Karpas-422 (cell line): ENCODE measurements at regions not wholly inside any gene's neighbourhood (a gene's known extent, or its start where the extent isn't known, plus 50 kb on each side); places are given as distances from the start of the nearest gene placed in this dataset.
A peak's percentile ranks its signal among the peaks of the same experiment; 100 is the strongest.
"Not testable (repeated sequence)": the region's sequence is repeated elsewhere in the genome, so short reads cannot be mapped to it uniquely, and the experiment has no call there.

Experiments
- DNase-seq: peaks from one replicate; pipeline ENCODE4 v3.0.0-alpha.2; 2015
- H2AFZ ChIP-seq: fragments of 200-600 bp; sonication (generic); 2 replicates; pipeline ENCODE4 v1.6.1; 2014; ENCODE audit warnings: antibody characterized with exemption, low read length, mixed read lengths
- H3K27ac ChIP-seq: fragments of 200-600 bp; sonication (generic); 2 replicates; pipeline ENCODE4 v1.5.1; 2014; ENCODE audit warnings: mild to moderate bottlenecking, low read length, moderate library complexity
- H3K27me3 ChIP-seq: fragments of 200-600 bp; sonication (generic); 2 replicates; pipeline ENCODE4 v1.6.1; 2014; ENCODE audit warnings: low read length, mixed read lengths
- H3K36me3 ChIP-seq: fragments of 200-600 bp; sonication (generic); 2 replicates; pipeline ENCODE4 v1.6.1; 2014; ENCODE audit warnings: low read length, mixed read lengths; ENCODE audit not compliant: insufficient read depth
- H3K4me1 ChIP-seq: fragments of 200-600 bp; sonication (generic); 2 replicates; pipeline ENCODE4 v1.6.1; 2014; ENCODE audit warnings: mild to moderate bottlenecking, low read length, mixed read lengths
- H3K4me2 ChIP-seq: fragments of 200-600 bp; sonication (generic); 2 replicates; pipeline ENCODE4 v1.6.1; 2014; ENCODE audit warnings: low read length, low read depth, mild to moderate bottlenecking; ENCODE audit not compliant: poor library complexity, severe bottlenecking
- H3K4me3 ChIP-seq: fragments of 200-600 bp; sonication (generic); 2 replicates; pipeline ENCODE4 v1.5.1; 2014; ENCODE audit warnings: mild to moderate bottlenecking, antibody characterized with exemption, low read length, mixed read lengths
- H3K79me2 ChIP-seq: fragments of 200-600 bp; sonication (generic); 2 replicates; pipeline ENCODE4 v1.6.1; 2014; ENCODE audit warnings: mild to moderate bottlenecking, low read length, mixed read lengths
- H3K9ac ChIP-seq: fragments of 200-600 bp; sonication (generic); 2 replicates; pipeline ENCODE4 v1.6.0; 2014; ENCODE audit warnings: low read length
- H3K9me2 ChIP-seq: fragments of 200-600 bp; sonication (generic), shearing (Covaris generic); replicated peaks from 2 replicates; pipeline ENCODE4 v1.6.0; 2014; ENCODE audit warnings: mild to moderate bottlenecking, low read length, moderate library complexity; ENCODE audit not compliant: insufficient read depth
- H3K9me3 ChIP-seq: fragments of 300-700, 200-600 bp; sonication (generic); 2 replicates; pipeline ENCODE4 v1.6.1; 2014; ENCODE audit warnings: low read length, mixed read lengths
- H4K20me1 ChIP-seq: fragments of 200-600 bp; sonication (generic); 2 replicates; pipeline ENCODE4 v1.6.1; 2014; ENCODE audit warnings: mild to moderate bottlenecking, antibody characterized with exemption, low read length, low read depth; ENCODE audit not compliant: insufficient read depth

DNA sequence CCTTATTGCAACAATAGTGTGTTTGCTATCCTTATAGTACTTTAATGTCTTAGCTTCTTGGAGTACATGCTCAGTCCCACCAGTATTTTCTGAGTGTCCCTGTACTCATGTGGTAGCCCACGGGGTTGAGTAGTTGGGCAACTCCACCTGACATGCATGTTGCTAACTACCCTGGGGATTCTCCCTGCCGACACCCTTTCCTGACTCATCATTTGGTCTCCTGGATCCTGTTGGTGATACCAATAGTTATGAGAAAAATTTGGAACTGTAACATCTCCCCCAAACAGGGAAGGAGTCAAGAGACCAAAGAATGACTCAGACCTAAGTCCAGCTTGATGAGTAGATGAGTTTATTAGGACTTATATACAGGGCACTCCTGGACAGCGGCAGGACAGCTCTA, 101.6 kb downstream of the BRMS1L start:
- Histone ChIP-seq H3K9ac (no peak overlapping the region), H4K20me1 (no peaks in the 10 kb centered on the region), H3K4me2 (no peak overlapping the region), H3K27ac (no peak overlapping the region), H3K79me2 (no peaks in the 10 kb centered on the region), H3K4me3 (no peak overlapping the region), H2AFZ (no peak overlapping the region), H3K27me3 (no peaks in the 10 kb centered on the region), H3K4me1 (no peaks in the 10 kb centered on the region), H3K9me3 (no peaks in the 10 kb centered on the region), H3K9me2 (no peaks in the 10 kb centered on the region), H3K36me3 (no peaks in the 10 kb centered on the region)
- DNase-seq: no peak

DNA sequence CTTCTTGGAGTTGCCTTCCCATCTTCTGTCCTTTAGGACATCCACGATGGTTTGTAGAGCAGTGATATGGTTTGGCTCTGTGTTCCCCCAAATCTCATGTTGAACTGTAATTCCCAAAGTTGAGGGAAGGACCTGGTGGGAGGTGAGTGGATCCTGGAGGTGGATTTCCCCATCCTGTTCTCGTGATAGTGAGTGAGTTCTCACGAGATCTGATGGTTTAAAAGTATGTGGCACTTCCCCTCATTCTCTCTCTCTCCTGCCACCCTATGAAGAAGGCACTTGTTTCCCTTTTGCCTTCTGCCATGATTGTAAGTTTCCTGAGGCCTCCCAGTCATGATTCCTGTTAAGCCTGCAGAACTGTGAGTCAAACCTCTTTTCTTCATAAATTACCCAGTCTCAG, 99.2 kb downstream of the BRMS1L start:
- H4K20me1 ChIP-seq: no peaks in the 10 kb centered on the region
- H3K9me3 ChIP-seq: no peaks in the 10 kb centered on the region
- no peak overlapping the region for H3K4me3 ChIP-seq
- no peaks in the 10 kb centered on the region for H3K4me1 ChIP-seq
- no peak overlapping the region for H3K27ac ChIP-seq
- no peak overlapping the region for H3K4me2 ChIP-seq
- DNase-seq: no peak
- H3K9me2 ChIP-seq: no peaks in the 10 kb centered on the region
- H3K9ac ChIP-seq: no peak overlapping the region
- peak overlapping the region; percentile 23; the same call in 1 of the 2 replicates for H2AFZ ChIP-seq
- H3K79me2 ChIP-seq: no peaks in the 10 kb centered on the region
- H3K36me3 ChIP-seq: no peaks in the 10 kb centered on the region
- H3K27me3 ChIP-seq: no peaks in the 10 kb centered on the region

DNA sequence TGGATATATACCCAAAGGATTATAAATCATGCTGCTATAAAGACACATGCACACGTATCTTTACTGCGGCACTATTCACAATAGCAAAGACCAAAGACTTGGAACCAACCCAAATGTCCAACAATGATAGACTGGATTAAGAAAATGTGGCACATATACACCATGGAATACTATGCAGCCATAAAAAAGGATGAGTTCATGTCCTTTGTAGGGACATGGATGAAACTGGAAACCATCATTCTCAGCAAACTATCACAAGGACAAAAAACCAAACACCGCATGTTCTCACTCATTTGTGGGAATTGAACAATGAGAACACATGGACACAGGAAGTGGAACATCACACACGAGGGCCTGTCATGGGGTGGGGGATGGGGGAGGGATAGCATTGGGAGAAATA, 96.5 kb downstream of the BRMS1L start:
- not testable (repeated sequence) for H2AFZ ChIP-seq, H3K79me2 ChIP-seq, H4K20me1 ChIP-seq, H3K36me3 ChIP-seq, H3K27ac ChIP-seq, H3K4me3 ChIP-seq, DNase-seq, H3K9me2 ChIP-seq, H3K4me2 ChIP-seq, H3K9me3 ChIP-seq, H3K27me3 ChIP-seq, H3K9ac ChIP-seq, H3K4me1 ChIP-seq

DNA sequence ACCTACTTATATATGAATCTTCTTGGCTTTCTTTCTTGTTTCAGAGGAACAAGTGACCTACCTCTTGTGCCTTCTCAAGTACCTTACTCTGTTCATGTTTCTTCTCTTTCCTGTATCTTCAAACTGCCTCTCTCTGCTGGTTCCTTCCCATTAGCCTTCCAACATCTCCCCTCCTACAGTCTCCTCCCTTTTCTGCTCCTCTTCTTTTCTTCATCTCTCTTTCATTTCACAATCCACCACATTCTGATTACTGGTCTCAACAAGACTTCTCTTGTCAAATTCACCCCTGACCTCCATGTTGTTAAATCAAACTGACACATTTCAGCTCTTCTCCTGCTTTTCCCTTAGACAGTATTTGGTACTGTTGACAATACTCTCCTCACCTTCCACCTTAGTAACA, 95.6 kb downstream of the BRMS1L start:
- Histone ChIP-seq H3K27ac (no peak overlapping the region), H3K4me2 (no peak overlapping the region), H3K36me3 (no peaks in the 10 kb centered on the region; the same call in 1 of the 2 replicates), H3K4me3 (no peak overlapping the region), H3K79me2 (no peaks in the 10 kb centered on the region), H3K9me2 (no peaks in the 10 kb centered on the region), H4K20me1 (no peaks in the 10 kb centered on the region), H2AFZ (peak overlapping the region; percentile 50), H3K9me3 (0 out of 2 replicates have a peak, but pooled peaks cover 3% of the 10 kb centered on the region), H3K4me1 (no peaks in the 10 kb centered on the region), H3K9ac (no peak overlapping the region), H3K27me3 (no peaks in the 10 kb centered on the region)
- no peak for DNase-seq
